K562 (cell line): ENCODE measurements at regions not wholly inside any gene's neighbourhood (a gene's known extent, or its start where the extent isn't known, plus 50 kb on each side); places are given as distances from the start of the nearest gene placed in this dataset.

Experiments
- ATAC-seq: fragments of 200-7000 bp; cut with Tn5 transposase; 3 replicates; pipeline ENCODE4 v1.9.1; 2020; ENCODE audit warnings: moderate library complexity
- BruUV-seq: library from RNA; stranded (reverse); fragments of 400-500 nt; replicated peaks from 2 replicates; lab custom pipeline; 2021; lab: Mats Ljungman, UMichigan
- CTCF ChIA-PET: fragments of 300-600 bp; formaldehyde crosslinking; extraction: SDS; loops from one replicate; lab custom pipeline; 2021; ENCODE audit warnings: low intra/inter-chr PET ratio; lab: Yijun Ruan, JAX
- POLR2A ChIA-PET: fragments of 300-600, 350-650 bp; sonication (Branson Sonifier 250); formaldehyde crosslinking; extraction: SDS; loops from one replicate; lab custom pipeline; 2021; ENCODE audit warnings: antibody characterized with exemption, inconsistent platforms; lab: Yijun Ruan, JAX
- DNase-seq, 4 experiments: peaks; one replicate each; pipeline versions ENCODE4 v3.0.0 to v3.0.0-alpha.2; 2011 to 2018; ENCODE audit warnings: low spot score in 3 of 4, mixed read lengths in 3 of 4; ENCODE audit errors: extremely low read depth in 1 of 4
- FAIRE-seq: peaks from 2 replicates; lab custom pipeline; 2011; peaks lifted over from hg19 to GRCh38; lab: Jason Lieb, UNC
- H2AFZ ChIP-seq: 2 replicates; pipeline ENCODE4 v1.6.0; 2011; ENCODE audit warnings: low read depth, low read length, control low read depth, inconsistent platforms
- H3K27ac ChIP-seq: fragments of 200-600 bp; 3 replicates; pipeline ENCODE4 v1.8.0; 2011; ENCODE audit warnings: low read depth, mild to moderate bottlenecking, control low read depth, inconsistent platforms, low read length, moderate library complexity, mixed read lengths; ENCODE audit errors: extremely low read depth
- H3K27me3 ChIP-seq, 2 experiments: fragments of 300-600 bp in 1 of 2; 2 replicates in 1 of 2; 3 replicates in 1 of 2; pipeline versions ENCODE4 v1.6.0 to v1.8.0; 2011; ENCODE audit warnings: inconsistent platforms in 2 of 2, low read length in 2 of 2, mild to moderate bottlenecking in 1 of 2, mixed read lengths in 1 of 2, moderate library complexity in 1 of 2; ENCODE audit not compliant: control insufficient read depth in 2 of 2, insufficient read depth in 2 of 2
- H3K36me3 ChIP-seq: fragments of 300-600 bp; 3 replicates; pipeline ENCODE4 v1.8.0; 2011; ENCODE audit warnings: mild to moderate bottlenecking, low read length, inconsistent platforms; ENCODE audit not compliant: control insufficient read depth, insufficient read depth
- H3K4me1 ChIP-seq, 2 experiments: fragments of 200-600 bp in 1 of 2; replicated peaks in 1 of 2; 2 replicates in 1 of 2; 3 replicates in 1 of 2; pipeline versions ENCODE4 v1.5.1 to v1.8.0; 2011; ENCODE audit warnings: inconsistent platforms in 2 of 2, low read length in 2 of 2, mild to moderate bottlenecking in 1 of 2, mixed read lengths in 1 of 2, moderate library complexity in 1 of 2; ENCODE audit not compliant: control insufficient read depth in 2 of 2, insufficient read depth in 2 of 2
- H3K4me2 ChIP-seq: 2 replicates; pipeline ENCODE4 v1.6.1; 2011; ENCODE audit warnings: low read length, control low read depth, inconsistent platforms, mixed read lengths; ENCODE audit not compliant: insufficient read depth
- H3K4me3 ChIP-seq: fragments of 200-600 bp; sonication (generic), shearing (Covaris generic); 2 replicates; pipeline ENCODE4 v1.5.1; 2016; ENCODE audit warnings: control low read depth, inconsistent platforms
- H3K79me2 ChIP-seq: fragments of 200-600 bp; 3 replicates; pipeline ENCODE4 v1.8.0; 2011; ENCODE audit warnings: low read length, inconsistent platforms; ENCODE audit not compliant: control insufficient read depth, insufficient read depth
- H3K9ac ChIP-seq, 2 experiments: 2 replicates each; pipeline versions ENCODE4 v1.6.0 to v1.6.1; 2011; ENCODE audit warnings: low read depth in 2 of 2, low read length in 2 of 2, control low read depth in 1 of 2, inconsistent platforms in 1 of 2, mild to moderate bottlenecking in 1 of 2, mixed read lengths in 1 of 2; ENCODE audit not compliant: insufficient read depth in 1 of 2
- H3K9me1 ChIP-seq: one replicate; pipeline ENCODE4 v1.6.0; 2011; ENCODE audit warnings: inconsistent platforms, mild to moderate bottlenecking, low read length, moderate library complexity; ENCODE audit not compliant: control insufficient read depth, insufficient read depth
- H3K9me3 ChIP-seq: replicated peaks from 2 replicates; pipeline ENCODE4 v1.5.1; 2011; ENCODE audit warnings: low read depth, low read length, inconsistent platforms; ENCODE audit not compliant: control insufficient read depth, insufficient read depth
- H4K20me1 ChIP-seq: replicated peaks from 2 replicates; pipeline ENCODE4 v1.6.1; 2011; ENCODE audit warnings: low read length, inconsistent platforms, mixed read lengths; ENCODE audit not compliant: control insufficient read depth, insufficient read depth
- CEBPG ChIP-seq, 3 experiments: fragments of 200-800 bp in 1 of 3; sonication (Bioruptor generic) in 1 of 3; sonication (generic) in 1 of 3; formaldehyde crosslinking in 1 of 3; IDR thresholded peaks in 2 of 3; conservative IDR thresholded peaks in 1 of 3; 2 replicates each; pipeline versions ENCODE4 v1.6.1 to v1.8.0; 2016 to 2022; ENCODE audit warnings: missing compliant biosample characterization in 2 of 3, missing genetic modification characterization in 2 of 3, mild to moderate bottlenecking in 1 of 3, missing genetic modification reagents in 1 of 3
- HOXB6 ChIP-seq: fragments of 250-450 bp; sonication (Bioruptor Pico); IDR thresholded peaks from 2 replicates; pipeline ENCODE4 v1.5.1; 2022; ENCODE audit warnings: mild to moderate bottlenecking, borderline replicate concordance
- MNT ChIP-seq, 2 experiments: fragments of 450-650 bp; conservative IDR thresholded peaks; 2 replicates each; pipeline ENCODE4 v1.6.1; 2017; ENCODE audit warnings: mild to moderate bottlenecking in 2 of 2, moderate library complexity in 2 of 2
- MTA2 ChIP-seq: fragments of 450-650 bp; IDR thresholded peaks from 2 replicates; pipeline ENCODE4 v1.6.1; 2016; ENCODE audit warnings: low read depth
- SMARCE1 ChIP-seq: fragments of 450-650 bp; IDR thresholded peaks from 2 replicates; pipeline ENCODE4 v1.7.1; 2016; ENCODE audit warnings: mild to moderate bottlenecking
- ZNF398 ChIP-seq: fragments of 250-450 bp; sonication (Bioruptor Pico); IDR thresholded peaks from 2 replicates; pipeline ENCODE4 v1.8.0; 2021; ENCODE audit warnings: moderate library complexity, mild to moderate bottlenecking, inconsistent platforms
- whole genome bisulfite sequencing: fragments of 100-300 bp; shearing (Covaris generic); methylation state at CpG from one replicate; pipeline ENCODE4 v1.1.6; 2016; ENCODE audit warnings: low coverage, mixed read lengths; ENCODE audit not compliant: insufficient coverage; ENCODE audit errors: missing lambda C conversion rate; 5-methylcytosine and 5-hydroxymethylcytosine counted together
- in situ Hi-C: fragments of 300-500 bp; cut with MboI; formaldehyde crosslinking; loops from 4 replicates; pipeline ENCODE4 v1.15.0; 2018; ENCODE audit warnings: inconsistent platforms, mixed read lengths
- intact Hi-C: fragments of 100-400 bp; cut with micrococcal nuclease; formaldehyde crosslinking; loops from 2 replicates; pipeline ENCODE4 v1.14.2; 2022

- no peak overlapping the region for H3K4me2 ChIP-seq
- no peak overlapping the region for H3K27ac ChIP-seq
- no peak for FAIRE-seq
- in situ Hi-C loops = loop anchor here (10.0 to 25.0 kb wide), 2 partner anchors 476 to 689 kb away; no protein-coding TSS in a partner anchor
- H3K4me1 ChIP-seq = no peaks in the 10 kb centered on the region
- no peak overlapping the region for H3K4me3 ChIP-seq
- H3K9me3 ChIP-seq = no peaks in the 10 kb centered on the region
- 19% methylated on average over 5 of the region's 5 CpGs for WGBS
- no peak overlapping the region for H3K9ac ChIP-seq
- H3K9me1 ChIP-seq = no peaks in the 10 kb centered on the region
- H4K20me1 ChIP-seq = no peaks in the 10 kb centered on the region
- no peaks in the 10 kb centered on the region for H3K79me2 ChIP-seq
- no TSS peak for BruUV-seq
- no peak overlapping the region for H2AFZ ChIP-seq
- intact Hi-C loops = loop anchor here (2.0 to 10.0 kb wide), 2 partner anchors 806 to 936 kb away; no protein-coding TSS in a partner anchor
- H3K27me3 ChIP-seq = no peaks in the 10 kb centered on the region
- DNase-seq = no peak
- no peak for ATAC-seq
- H3K36me3 ChIP-seq = no peaks in the 10 kb centered on the region
- TF ChIP-seq CEBPG (CRISPR knock-in tag; IDR thresholded peaks at IDR 0.05) = no peak
- no peak for TF ChIP-seq CEBPG (tag; conservative IDR thresholded peaks at IDR 0.05 in 1 of 2, IDR thresholded peaks at IDR 0.05 in 1 of 2)
- no peak for TF ChIP-seq MTA2
- TF ChIP-seq MNT (conservative IDR thresholded peaks at IDR 0.05) = no peak
- no peak for TF ChIP-seq SMARCE1
- no peak for TF ChIP-seq ZNF398
- TF ChIP-seq HOXB6 (CRISPR knock-in tag) = no peak
- POLR2A ChIA-PET = no interaction called here
- CTCF ChIA-PET = no interaction called here
Measured at GRCh38 chr5:164500856-164501255, 995.4 kb downstream of the MAT2B start.
